Superior temporal gyrus (tissue), 1 donor: ENCODE measurements at regions not wholly inside any gene's neighbourhood (a gene's known extent, or its start where the extent isn't known, plus 50 kb on each side); places are given as distances from the start of the nearest gene placed in this dataset.
"Not testable (repeated sequence)": the region's sequence is repeated elsewhere in the genome, so short reads cannot be mapped to it uniquely, and the experiment has no call there.

Experiments
- DNase-seq: peaks from one replicate; pipeline ENCODE4 v3.0.0-alpha.2; 2016; ENCODE audit errors: extremely low spot score

DNA sequence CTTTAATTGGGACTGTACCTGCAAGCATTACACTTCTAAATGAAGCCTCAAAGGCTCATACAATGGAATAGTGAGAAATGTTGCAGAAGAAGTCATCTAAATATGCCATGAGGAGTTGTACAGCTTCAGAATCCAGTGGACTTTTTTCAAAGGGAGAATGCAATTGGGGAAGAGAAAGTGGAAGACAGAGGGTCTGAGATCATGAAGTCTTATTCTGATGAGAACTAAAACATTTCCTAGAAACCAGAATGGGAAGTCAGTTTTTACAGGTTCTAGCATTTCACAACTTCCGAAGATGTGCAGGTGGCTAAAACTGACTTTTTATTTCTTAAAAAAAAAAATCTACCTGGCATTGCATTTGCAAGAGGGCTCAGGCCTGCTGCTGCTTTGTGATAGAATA lies 424.4 kb upstream of the RUNX1 start:
- DNase-seq = no peak

DNA sequence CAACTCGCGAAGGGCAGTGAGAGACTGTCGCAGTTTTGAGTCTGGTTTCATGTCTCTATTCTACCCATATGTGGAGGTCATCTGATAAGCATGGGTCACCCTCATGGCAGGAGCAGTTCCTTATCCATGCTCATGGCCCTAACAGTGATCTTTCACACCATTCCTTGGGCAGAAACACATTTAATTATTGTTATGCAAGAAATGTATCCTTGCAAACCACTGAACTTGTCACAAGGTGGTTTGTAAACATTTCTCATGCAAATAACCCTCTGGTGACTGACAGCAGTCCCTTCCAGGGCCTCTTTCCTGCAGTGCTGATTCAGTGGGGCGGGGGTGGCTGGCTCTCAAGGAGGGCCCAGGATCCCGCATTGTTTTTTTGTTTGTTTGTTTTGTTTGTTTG lies 421.4 kb upstream of the RUNX1 start:
- DNase-seq = no peak

DNA sequence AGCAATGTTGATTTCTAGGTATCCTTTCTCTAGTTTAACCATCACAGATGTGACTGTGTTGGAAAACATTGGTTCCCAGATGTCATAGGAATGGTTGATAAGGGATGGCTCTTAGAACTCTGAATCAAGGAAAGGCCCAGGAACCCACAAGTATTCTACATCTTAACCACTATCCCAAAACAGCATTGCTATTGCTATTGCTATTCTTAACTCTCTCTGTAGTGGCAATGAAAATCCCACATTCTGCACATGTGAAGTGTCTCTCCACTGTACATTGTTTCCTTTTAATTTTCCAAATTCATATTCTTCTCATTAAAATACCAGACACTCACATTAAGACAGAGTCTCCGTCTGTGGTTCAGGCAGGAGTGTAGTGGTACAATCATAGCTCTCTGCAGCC lies 420.4 kb upstream of the RUNX1 start:
- no peak for DNase-seq

DNA sequence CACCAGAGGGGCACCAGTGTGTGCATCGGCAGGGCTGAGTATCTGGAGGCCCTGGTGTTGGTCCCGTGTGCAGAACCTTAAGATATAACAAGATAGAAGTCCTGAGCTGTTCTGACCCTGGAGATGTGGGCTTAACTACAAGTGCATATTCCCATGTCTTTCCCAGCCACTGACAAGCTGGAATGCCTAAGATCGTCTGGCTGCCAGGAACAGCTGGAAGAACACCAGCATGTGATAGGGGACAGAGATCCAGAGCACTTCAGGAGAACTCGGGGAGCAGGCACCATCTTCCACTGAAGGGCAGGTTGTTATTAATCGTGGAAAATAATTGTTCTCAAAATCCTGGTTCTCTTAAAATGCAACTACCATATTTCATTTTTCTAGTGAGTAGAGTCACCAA lies 419.9 kb upstream of the RUNX1 start:
- DNase-seq = no peak

DNA sequence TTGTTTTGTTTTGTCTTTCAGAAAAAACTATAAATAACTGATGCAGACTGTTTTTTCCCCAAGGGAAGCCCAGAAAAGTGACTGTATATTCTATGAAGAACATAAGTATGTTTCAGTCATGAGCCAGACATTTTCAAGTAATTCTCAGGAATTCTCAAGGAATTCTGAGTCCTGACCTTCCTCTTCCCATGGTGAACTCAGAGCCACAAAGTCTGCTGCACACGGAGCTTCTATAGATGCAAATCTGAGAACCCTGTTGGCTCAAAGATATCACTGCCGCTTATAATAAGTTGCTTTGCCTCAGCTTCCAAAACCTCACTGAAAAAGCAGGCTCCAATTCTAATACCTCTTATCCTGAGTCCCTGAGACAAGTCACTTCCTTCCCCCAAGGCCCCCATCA lies 418.5 kb upstream of the RUNX1 start:
- no peak for DNase-seq

DNA sequence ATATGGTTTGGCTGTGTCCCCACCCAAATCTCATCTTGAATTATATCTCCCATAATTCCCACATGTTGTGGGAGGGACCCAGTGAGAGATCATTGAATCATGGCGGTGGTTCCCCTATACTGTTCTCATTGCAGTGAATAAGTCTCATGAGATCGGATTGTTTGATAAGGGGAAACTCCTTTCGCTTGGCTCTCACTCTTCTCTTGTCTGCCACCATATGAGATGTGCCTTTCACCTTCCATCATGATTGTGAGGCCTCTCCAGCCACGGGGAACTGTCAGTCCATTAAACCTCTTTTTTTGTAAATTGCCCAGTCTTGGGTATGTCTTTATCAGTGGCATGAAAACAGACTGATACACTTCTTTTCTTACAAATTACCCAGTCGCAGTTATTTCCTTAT lies 417.6 kb upstream of the RUNX1 start:
- not testable (repeated sequence) for DNase-seq

DNA sequence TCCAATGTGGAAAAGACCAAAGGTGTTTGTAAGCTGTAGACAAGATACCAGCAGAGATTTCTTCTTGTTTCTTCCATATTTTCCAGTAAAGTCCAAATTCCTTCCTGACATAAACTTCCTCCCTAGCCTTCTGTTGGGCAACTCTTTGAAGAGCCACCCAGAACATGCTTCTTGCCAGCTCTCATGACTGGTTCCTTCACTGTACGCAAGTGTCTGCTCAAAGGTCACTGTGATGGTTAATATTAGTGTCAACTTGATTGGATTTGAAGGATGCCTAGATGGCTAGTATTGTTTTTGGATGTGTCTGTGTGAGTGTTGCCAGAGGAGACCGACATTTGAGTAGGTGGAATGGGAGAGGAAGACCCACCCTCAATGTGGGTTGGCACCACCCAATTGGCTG lies 416.6 kb upstream of the RUNX1 start:
- no peak for DNase-seq

DNA sequence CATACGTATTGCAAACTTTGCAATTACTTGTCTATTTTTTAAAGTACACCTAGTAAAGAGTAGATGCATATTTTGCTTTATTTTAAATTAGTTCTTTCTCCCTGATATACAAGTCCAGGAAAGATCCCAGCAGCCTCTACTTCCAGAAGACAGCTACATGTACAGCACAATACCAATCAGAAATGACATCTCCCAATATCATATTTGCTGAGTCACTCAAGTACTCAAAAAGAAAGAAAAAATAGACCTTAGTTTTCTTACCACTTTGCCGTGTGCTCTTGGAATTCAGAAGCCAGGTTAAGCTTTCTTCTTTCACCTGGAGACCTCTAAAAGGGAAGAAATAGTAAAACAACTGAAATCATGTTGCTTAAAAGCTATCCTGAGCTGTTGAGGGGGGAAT lies 412.6 kb upstream of the RUNX1 start:
- no peak for DNase-seq

DNA sequence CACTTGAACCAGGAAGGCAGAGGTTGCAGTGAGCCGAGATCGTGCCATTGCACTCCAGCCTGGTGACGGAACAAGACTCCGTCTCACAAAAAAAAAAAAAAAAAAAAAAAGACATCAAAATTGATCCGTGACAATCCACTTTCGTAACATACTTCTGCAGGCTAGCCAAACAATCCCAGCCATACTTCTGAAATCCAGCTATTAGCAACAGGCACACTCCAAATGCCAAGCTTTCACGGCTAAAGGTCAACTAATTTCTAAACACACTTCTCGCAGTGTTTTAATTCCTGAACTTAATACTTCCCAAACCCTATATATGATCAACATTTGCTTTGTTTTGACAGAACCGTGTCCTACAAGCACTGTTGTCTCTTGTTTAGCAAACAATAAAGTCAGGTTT lies 411.3 kb upstream of the RUNX1 start:
- no peak for DNase-seq

DNA sequence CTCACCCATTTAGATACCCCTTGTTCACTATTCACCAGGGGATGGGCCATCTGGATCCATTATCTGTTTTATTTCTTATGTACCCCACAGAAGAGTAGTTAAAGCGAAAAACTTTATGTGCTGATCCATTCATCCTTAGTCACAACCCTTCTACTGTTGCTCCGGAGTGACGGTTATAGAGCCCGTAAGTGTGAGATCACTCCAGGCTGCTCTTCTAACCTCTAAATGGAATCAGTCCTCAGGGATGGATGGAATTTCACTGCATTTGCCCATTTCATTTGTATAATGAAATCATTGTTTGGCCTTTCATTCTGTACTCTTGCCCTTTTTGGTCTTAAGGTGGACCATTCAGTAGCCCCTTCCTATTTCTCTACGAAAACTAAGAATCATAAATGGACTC lies 409.3 kb upstream of the RUNX1 start:
- DNase-seq = no peak

DNA sequence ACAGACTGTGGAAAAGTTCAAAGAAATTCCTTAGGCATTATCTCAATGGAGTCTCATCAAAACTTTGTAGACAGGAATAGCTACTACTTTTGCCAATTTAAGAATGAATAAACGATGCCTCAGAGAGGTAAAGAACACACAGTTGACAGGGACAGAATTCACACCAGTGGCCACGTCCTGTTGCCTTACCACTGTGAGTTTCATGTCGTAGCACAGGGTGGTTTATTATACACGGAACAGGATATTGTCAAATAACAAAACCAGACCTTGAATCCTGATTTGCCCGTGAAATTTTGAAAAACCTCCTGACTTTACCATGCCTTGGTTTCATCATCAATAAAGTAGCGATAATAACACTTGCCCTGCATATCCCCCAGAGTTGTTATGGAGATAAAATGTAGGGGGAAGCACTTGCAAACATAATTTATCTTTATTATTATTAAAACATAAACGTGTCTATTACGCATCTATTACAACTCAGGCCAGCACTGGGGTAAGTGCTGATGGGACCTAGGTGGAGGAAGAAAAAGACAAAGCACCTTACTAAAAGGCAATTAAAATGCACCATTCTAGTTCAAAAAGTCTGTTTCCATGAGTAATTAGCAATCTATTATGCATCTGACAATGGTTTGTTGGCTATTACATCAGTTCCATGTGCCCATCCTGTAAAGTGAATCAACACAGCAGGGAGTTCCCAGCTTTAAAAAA lies 408.1 kb upstream of the RUNX1 start:
- DNase-seq = no peak

DNA sequence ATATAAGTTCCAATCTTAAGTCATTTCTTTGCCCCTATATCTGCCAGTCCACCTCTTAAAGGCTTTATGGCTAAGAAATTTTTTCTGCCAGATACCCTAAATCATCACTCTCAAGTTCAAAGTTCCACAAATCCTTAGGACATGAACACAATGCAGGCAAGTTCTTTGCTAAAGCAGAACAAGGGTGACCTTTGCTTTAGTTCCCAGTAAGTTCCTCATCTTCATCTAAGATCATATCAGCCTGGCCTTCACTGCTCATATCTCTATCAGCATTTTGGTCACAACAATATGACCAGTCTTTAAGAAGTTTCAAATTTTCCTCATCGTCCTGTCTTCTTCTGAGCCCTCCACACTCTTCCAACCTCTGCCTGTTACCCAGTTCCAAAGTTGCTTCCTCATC lies 402.2 kb upstream of the RUNX1 start:
- DNase-seq = no peak

DNA sequence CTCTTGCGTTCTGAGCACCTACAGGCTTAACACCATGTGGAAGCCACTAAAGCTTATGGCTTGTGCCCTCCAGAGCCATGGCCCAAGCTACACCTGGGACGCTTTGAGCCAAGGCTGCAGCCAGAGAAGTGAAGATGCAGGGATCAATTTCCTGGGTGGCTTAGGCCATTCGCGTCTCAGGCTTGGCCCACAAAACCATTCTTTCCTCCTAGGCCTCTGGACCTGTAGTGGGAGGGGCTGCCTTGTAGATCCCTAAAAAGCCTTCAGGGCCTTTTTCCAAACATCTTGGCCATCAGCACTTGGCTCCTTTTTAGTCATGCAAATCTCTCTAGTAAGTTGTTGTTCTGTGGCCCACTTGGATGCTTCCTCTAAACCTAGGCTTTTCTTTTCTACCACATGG lies 401.7 kb upstream of the RUNX1 start:
- DNase-seq = no peak

DNA sequence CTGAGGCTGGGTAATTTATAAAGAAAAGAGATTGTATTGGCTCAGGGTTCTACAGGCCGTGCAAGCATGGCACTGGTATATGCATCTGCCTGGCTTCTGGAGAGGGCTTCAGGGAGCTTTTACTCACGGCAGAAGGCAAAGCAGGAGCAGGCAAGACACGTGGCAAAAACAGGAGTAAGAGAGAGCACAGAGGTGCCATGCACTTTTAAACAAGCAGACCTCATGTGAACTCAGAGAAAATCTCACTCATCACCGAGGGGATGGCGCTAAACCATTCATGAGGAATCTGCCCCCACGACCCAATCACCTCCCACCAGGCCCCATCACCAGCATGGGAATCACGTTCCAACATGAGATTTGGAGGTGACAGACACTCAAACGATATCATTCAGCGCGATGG lies 400.7 kb upstream of the RUNX1 start:
- no peak for DNase-seq

DNA sequence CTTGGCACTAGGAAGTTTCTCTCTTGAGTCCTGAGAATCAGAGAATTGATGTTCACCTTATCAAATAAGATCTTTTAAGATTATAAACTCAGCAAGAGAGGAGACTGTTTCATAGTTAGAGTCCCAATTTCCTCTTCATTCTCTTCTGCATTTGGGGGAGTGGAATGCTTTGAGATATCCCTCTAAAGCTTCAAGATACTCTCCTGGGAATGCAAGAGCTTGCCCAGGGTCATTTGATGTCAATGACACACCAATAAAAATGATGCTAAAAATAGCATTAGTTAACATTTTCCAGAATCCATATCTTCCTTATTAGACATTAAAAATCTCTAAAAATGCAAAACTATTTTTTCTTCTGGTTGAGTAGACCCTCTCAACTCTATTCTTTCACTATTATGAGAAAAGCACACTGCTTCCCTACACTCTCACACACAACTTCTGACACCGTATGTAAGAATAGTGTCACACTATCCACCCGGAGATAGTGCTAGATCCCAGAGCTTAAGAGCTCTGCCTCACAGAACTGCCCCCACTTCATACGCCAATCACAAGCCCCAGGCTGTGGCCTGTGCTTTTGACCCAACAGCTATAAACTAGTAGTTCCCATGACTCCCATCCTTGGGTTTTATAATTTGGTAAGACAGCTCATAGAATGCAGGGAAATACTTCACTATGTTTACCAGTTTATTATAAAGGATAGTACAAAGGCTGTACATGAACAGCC lies 399.9 kb upstream of the RUNX1 start:
- no peak for DNase-seq

DNA sequence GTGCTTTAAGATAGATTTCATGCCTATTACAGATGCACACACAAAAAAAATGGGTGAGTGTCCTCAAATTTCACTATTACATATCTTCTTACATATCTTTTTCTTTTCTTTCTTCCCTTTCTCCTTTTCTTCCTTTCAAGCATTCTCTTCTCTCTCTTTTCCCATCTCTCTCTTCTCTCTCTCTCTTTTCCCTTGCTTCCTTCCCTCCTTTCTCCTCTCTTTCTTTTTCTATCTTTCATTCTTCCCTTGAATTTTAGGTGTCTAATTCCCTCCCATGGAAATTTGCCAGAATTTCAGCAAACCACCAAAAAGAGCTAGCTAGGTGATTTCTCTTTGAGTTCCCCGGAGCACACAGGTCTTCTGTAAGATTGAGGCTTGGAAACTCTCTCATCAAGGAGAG lies 395.3 kb upstream of the RUNX1 start:
- no peak for DNase-seq

DNA sequence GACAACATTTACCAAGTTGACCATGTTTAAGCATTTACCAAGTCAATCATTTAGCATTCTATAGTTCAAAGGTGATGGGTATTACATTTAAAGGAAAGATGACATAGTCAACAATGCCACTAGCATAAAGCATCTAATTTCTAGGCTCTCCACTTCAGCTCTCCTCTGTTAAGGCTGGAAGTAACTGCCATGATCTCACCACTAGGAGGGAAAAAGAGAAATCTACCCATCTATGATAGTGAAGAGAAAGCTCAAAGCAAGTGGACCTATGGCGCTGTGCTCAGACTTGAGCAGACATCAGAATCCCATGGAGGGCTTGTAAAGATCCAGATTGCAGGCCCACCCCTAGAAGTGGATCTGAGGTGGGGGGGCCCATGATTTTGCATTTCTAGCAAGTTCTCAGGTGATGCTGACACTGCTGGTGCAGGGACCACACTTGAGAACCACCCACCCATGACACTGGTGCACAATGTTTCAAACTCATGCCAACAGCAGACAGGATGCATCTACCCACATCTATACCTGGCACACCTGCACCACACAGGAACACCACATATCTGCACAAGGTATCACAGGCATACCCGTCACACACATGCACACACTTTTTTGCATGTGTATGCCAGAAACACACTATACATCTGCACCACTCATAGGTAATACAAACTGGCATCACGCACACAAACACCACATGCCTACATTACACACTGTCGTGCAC lies 392.9 kb upstream of the RUNX1 start:
- DNase-seq = no peak

DNA sequence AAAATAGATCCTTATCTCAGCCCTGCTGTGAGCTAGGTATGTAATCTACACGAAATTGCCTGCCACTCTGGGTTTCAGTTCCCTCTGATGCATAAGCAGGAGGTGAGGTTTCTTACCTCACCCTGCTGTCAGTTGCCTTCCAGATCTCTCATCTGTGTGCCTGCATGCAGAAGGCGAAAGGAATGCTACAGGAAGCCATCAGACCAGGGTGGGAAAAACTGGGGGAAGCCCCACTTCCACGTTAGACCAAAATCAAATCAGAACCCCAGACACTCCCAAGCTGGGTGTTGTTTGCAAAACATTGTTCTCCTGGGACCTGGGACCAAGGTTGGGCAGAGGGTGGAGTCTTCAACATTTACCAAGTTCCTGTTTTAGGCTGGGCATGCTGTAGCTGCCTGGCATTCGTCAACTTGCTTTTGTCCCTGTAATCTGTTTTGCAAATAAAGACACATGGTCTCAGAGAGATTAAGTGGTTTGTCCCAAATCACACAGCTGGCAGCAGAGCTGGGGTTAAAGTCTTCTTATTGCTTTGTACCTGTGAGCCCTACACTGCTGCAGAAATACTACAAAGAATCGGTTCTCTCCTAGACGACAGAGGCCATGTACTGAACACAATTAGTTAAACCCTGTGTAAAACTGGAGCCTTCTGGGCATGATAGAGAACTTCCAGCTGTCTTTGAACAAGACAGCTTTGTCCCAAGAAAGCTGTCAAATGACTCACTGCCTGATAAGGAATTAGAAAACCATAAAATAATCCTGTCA lies 389.7 kb upstream of the RUNX1 start:
- no peak for DNase-seq

DNA sequence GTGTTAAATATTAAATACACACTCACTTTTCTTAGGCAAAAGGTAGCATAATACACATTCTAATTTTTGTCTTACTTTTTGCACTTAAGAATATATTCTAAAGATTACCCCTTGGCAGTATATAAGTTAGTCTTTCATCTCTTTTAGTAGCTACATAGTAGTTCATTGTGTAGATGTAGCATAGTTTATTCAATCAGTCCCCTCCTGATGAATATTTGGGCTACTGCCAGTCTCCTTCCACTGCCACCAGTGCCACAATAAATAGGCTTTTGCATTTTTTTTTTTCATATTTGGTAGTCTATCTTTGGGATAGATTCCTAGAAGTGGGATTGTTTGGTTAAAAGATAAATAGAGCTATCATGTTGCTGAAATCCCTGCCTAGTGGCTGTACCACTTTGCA lies 388.8 kb upstream of the RUNX1 start:
- DNase-seq = no peak

DNA sequence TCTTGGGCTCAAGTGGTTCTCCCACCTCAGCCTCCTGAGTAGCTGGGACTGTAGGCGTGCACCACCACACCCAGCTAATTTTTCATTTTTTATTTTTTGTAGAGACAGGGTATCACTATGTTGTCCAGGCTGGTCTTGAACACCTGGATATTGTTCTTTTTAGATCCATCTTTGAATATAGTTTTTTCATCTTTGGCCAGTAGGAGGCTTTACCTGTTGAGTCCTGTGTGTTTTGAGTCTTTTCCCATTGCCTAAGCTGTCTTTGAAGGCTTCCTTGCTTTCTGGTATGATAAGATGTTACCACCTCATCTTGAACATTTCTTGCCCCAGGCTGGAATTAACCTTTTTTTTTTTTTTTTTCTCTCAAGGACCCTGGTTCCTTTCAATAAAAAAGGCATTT lies 387.8 kb upstream of the RUNX1 start:
- no peak for DNase-seq

DNA sequence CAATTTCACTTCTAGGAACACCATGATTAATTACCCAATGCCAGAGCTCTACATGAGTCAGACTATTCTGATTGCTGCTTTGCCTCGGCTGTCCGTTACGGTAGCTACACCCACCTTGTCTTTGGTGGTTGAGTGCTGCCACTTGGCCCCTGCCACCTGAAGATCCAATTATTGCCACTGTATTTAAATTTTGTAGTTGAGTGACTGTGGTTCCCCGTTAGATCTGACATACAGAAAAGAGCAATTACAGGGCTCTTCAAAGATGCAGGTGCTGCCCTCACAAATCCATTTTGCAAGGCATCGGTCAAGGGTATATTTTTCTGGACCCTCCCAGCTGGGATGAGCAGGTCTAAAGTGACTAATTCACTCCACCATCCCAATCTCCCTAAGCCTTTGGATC lies 383.5 kb upstream of the RUNX1 start:
- not testable (repeated sequence) for DNase-seq

DNA sequence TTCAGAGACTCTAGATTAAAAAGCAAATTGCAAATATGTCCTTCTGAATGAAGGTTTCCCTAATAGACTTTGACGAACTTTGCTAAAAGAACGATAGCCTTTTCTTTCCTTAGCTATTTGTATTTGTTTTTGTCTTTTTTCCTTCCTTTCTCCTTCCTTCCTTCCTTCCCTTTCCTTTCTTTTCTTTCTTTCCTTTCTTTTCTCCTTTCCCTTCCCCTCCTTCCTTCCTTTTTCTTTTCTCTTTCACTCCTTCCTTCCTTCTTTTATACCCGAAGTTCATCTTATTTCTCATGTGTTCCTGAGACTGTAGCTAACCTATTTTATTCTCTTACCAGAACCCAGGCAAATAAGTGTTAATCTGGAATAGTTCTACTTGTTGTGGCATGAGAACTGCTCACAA lies 381.2 kb upstream of the RUNX1 start:
- DNase-seq = no peak
